Thyroid gland (tissue), 4 donors: ENCODE measurements at regions not wholly inside any gene's neighbourhood (a gene's known extent, or its start where the extent isn't known, plus 50 kb on each side); places are given as distances from the start of the nearest gene placed in this dataset.

Experiments
- CTCF ChIP-seq, 6 experiments: fragments of 200-600 bp in 3 of 6; fragments of 450-650 bp in 3 of 6; sonication (generic) in 3 of 6; IDR thresholded peaks; one replicate each; pipeline ENCODE4 v1.5.1; 2016 to 2019; ENCODE audit warnings: antibody characterized with exemption in 6 of 6, mild to moderate bottlenecking in 2 of 6, inconsistent platforms in 1 of 6, moderate library complexity in 1 of 6
- POLR2A ChIP-seq, 2 donors: fragments of 450-650 bp; IDR thresholded peaks; one replicate each; pipeline ENCODE4 v1.6.1; 2017; ENCODE audit warnings: antibody characterized with exemption in 2 of 2, mild to moderate bottlenecking in 2 of 2, moderate library complexity in 1 of 2

DNA sequence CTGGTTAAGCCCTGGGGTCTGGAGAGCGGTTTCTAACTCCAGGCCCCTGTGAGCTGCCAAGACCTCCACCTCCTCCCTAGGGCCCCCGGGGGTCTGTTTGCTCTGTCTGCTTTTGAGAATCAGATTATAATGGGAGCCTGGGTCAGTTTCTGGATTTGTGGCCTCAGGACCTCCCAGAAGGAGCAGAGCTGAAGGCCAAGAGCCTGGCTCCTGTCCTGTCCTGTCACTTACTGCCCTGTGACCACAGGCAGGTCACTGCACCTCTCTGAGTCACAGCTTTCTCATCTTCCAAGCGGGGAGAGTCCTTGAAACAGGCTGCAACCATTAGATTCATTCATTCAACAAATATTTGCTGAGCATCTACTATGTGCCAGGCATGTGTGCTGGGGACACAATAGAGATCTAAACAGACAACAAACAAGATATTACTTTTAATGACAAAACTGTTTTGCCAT, 87.3 kb upstream of the FGF3 start:
- no peak for TF ChIP-seq CTCF (IDR thresholded peaks at IDR 0.05)
- no peak for TF ChIP-seq POLR2A (IDR thresholded peaks at IDR 0.05)
